ENCODE measurements at regions not wholly inside any gene's neighbourhood (a gene's known extent, or its start where the extent isn't known, plus 50 kb on each side); places are given as distances from the start of the nearest gene placed in this dataset.

GRCh38 chr6:109224994-109225393, 129.7 kb downstream of the CEP57L1 start:
- DNase-seq: no peak

GRCh38 chr6:109224107-109224875, 129.0 kb downstream of the CEP57L1 start:
- no peak for DNase-seq

GRCh38 chr6:109222848-109223247, 127.5 kb downstream of the CEP57L1 start:
- no peak for DNase-seq

- no peak for DNase-seq
Observed at GRCh38 chr6:109221543-109222195, 126.4 kb downstream of the CEP57L1 start.
